Lower leg skin (tissue), 3 donors: ENCODE measurements at regions not wholly inside any gene's neighbourhood (a gene's known extent, or its start where the extent isn't known, plus 50 kb on each side); places are given as distances from the start of the nearest gene placed in this dataset.

Source experiments
- POLR2A ChIP-seq, 2 donors: fragments of 450-650 bp; IDR thresholded peaks; one replicate each; pipeline ENCODE4 v1.6.1; 2016 to 2017; ENCODE audit warnings: antibody characterized with exemption in 2 of 2, mild to moderate bottlenecking in 1 of 2, moderate library complexity in 1 of 2
- TF ChIP-seq, protein P1 (sequence below), 3 donors: fragments of 450-650 bp; IDR thresholded peaks; one replicate each; pipeline ENCODE4 v1.5.1; 2016; ENCODE audit warnings: antibody characterized with exemption in 3 of 3, mild to moderate bottlenecking in 3 of 3, moderate library complexity in 2 of 3

DNA sequence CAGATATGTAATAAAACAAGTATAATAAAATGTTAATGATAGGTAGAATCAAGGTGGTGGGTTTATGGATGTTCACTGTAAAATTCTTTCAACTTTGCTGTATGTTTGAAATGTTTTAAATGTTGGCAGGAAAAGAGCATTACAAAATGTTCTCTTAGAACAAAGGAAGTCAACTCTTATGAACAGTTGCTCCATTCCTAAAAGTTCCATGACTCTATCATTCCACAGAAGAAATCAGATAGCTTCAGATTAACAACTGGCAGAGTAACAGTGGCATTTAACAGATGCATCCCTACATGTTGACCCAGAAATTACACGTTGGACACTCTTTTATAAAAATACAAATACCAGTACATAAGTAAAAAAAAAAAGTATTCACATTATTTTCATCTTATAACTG is 2023.7 kb downstream of the ARAP2 start:
- TF ChIP-seq POLR2A (IDR thresholded peaks at IDR 0.05), result no peak
- TF ChIP-seq, protein P1, sequence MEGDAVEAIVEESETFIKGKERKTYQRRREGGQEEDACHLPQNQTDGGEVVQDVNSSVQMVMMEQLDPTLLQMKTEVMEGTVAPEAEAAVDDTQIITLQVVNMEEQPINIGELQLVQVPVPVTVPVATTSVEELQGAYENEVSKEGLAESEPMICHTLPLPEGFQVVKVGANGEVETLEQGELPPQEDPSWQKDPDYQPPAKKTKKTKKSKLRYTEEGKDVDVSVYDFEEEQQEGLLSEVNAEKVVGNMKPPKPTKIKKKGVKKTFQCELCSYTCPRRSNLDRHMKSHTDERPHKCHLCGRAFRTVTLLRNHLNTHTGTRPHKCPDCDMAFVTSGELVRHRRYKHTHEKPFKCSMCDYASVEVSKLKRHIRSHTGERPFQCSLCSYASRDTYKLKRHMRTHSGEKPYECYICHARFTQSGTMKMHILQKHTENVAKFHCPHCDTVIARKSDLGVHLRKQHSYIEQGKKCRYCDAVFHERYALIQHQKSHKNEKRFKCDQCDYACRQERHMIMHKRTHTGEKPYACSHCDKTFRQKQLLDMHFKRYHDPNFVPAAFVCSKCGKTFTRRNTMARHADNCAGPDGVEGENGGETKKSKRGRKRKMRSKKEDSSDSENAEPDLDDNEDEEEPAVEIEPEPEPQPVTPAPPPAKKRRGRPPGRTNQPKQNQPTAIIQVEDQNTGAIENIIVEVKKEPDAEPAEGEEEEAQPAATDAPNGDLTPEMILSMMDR (IDR thresholded peaks at IDR 0.05), result no peak
